Choroid plexus epithelial cell (primary cell): ENCODE measurements at regions not wholly inside any gene's neighbourhood (a gene's known extent, or its start where the extent isn't known, plus 50 kb on each side); places are given as distances from the start of the nearest gene placed in this dataset.

Experiments
- DNase-seq: peaks from one replicate; pipeline ENCODE4 v3.0.0-alpha.2; 2010; ENCODE audit warnings: low read depth
- H3K4me3 ChIP-seq: 2 replicates; pipeline ENCODE4 v1.5.1; 2011; ENCODE audit warnings: low read depth, mild to moderate bottlenecking, control low read depth, low read length, moderate library complexity
- CTCF ChIP-seq: conservative IDR thresholded peaks from 2 replicates; pipeline ENCODE4 v1.5.1; 2011; ENCODE audit warnings: low read depth, mild to moderate bottlenecking, control low read depth, inconsistent platforms, low read length, moderate library complexity

GRCh38 chr5:4114452-4114851 lies 518.8 kb downstream of the IRX1 start:
- no peak overlapping the region for H3K4me3 ChIP-seq
- DNase-seq, result no peak
- TF ChIP-seq CTCF, result no peak

GRCh38 chr5:4116834-4117233 lies 521.2 kb downstream of the IRX1 start:
- DNase-seq, result no peak
- no peak for TF ChIP-seq CTCF
- H3K4me3 ChIP-seq, result no peak overlapping the region

GRCh38 chr5:4124221-4124970 lies 528.8 kb downstream of the IRX1 start:
- no peak for TF ChIP-seq CTCF
- DNase-seq, result no peak
- no peak overlapping the region for H3K4me3 ChIP-seq

GRCh38 chr5:4128994-4129393 lies 533.4 kb downstream of the IRX1 start:
- no peak for TF ChIP-seq CTCF
- H3K4me3 ChIP-seq, result no peak overlapping the region
- DNase-seq, result no peak

GRCh38 chr5:4129523-4129922 lies 533.9 kb downstream of the IRX1 start:
- no peak for TF ChIP-seq CTCF

GRCh38 chr5:4130819-4131218 lies 535.2 kb downstream of the IRX1 start:
- no peak for DNase-seq
- TF ChIP-seq CTCF, result no peak
- H3K4me3 ChIP-seq, result no peak overlapping the region

More at GRCh38 chr5:4129523-4129922, 533.9 kb downstream of the IRX1 start:
- no peak overlapping the region for H3K4me3 ChIP-seq
- DNase-seq, result no peak

- DNase-seq, result no peak
- no peak overlapping the region for H3K4me3 ChIP-seq
- TF ChIP-seq CTCF, result no peak
Observed at GRCh38 chr5:4137781-4138180, 542.1 kb downstream of the IRX1 start.
